ENCODE measurements at regions not wholly inside any gene's neighbourhood (a gene's known extent, or its start where the extent isn't known, plus 50 kb on each side); places are given as distances from the start of the nearest gene placed in this dataset.

GRCh38 chr13:112233256-112233655, 142.9 kb upstream of the SPACA7 start:
- no peak for TF ChIP-seq POLR2A (IDR thresholded peaks at IDR 0.05; ENCODE audit: borderline replicate concordance, extremely low read depth, insufficient read depth, insufficient read length)
- TF ChIP-seq POLR2AphosphoS5 (IDR thresholded peaks at IDR 0.05; ENCODE audit: low read depth, low read length), result no peak
- no peak for TF ChIP-seq RAD21 (IDR thresholded peaks at IDR 0.05; ENCODE audit: low read depth)
- TF ChIP-seq FOSL1 (IDR thresholded peaks at IDR 0.05; ENCODE audit: low read depth), result no peak
- TF ChIP-seq CTCF (IDR thresholded peaks at IDR 0.05 in 2 of 3, conservative IDR thresholded peaks at IDR 0.05 in 1 of 3; ENCODE audit: borderline replicate concordance in 1 of 3, insufficient read depth in 1 of 3, low read depth in 2 of 3, low read length in 2 of 3), result no peak
- no peak for TF ChIP-seq EZH2 (IDR thresholded peaks at IDR 0.05)
- no peak for TF ChIP-seq SIN3A (IDR thresholded peaks at IDR 0.05; ENCODE audit: low read depth)
- no peak for TF ChIP-seq MAX (IDR thresholded peaks at IDR 0.05)
